ENCODE measurements at regions not wholly inside any gene's neighbourhood (a gene's known extent, or its start where the extent isn't known, plus 50 kb on each side); places are given as distances from the start of the nearest gene placed in this dataset.

DNA sequence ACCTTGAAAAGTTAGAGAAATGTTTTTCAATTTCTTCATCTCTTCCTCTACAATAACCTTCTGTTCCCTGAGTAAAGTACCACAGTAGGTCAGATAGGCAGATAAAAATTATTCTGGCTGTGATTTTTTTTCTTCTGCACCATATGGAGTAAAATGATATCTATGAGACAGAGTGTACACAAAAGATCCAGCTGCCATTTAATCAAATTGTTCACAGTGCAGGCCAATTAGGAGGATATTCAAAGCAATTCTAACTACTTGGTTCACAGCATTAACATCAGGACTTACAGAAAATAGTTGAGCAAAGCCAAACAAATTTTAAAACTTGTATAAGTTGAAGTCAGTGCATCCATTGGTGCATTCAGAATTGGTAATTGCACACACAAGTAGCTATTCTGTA, 147.9 kb upstream of the LUZP2 start:
- Mint-ChIP-seq H3K9me3 (ENCODE audit: unreplicated experiment) (no peaks in the 10 kb centered on the region), H3K4me3 (ENCODE audit: unreplicated experiment) (no peak overlapping the region), H3K27ac (ENCODE audit: unreplicated experiment) (no peak overlapping the region), H3K36me3 (ENCODE audit: insufficient read depth, unreplicated experiment) (no peaks in the 10 kb centered on the region), H3K27me3 (ENCODE audit: insufficient read depth, unreplicated experiment) (no peaks in the 10 kb centered on the region), H3K4me1 (ENCODE audit: low read depth, unreplicated experiment) (no peaks in the 10 kb centered on the region)
- TF ChIP-seq, protein P1, sequence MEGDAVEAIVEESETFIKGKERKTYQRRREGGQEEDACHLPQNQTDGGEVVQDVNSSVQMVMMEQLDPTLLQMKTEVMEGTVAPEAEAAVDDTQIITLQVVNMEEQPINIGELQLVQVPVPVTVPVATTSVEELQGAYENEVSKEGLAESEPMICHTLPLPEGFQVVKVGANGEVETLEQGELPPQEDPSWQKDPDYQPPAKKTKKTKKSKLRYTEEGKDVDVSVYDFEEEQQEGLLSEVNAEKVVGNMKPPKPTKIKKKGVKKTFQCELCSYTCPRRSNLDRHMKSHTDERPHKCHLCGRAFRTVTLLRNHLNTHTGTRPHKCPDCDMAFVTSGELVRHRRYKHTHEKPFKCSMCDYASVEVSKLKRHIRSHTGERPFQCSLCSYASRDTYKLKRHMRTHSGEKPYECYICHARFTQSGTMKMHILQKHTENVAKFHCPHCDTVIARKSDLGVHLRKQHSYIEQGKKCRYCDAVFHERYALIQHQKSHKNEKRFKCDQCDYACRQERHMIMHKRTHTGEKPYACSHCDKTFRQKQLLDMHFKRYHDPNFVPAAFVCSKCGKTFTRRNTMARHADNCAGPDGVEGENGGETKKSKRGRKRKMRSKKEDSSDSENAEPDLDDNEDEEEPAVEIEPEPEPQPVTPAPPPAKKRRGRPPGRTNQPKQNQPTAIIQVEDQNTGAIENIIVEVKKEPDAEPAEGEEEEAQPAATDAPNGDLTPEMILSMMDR (IDR thresholded peaks at IDR 0.05; ENCODE audit: insufficient read depth in 1 of 2, low read depth in 1 of 2, low read length in 1 of 2, severe bottlenecking in 1 of 2, unreplicated experiment in 1 of 2): no peak
- no TSS peak for BruUV-seq (replicated peaks)
- Histone ChIP-seq H3K4me3 (ENCODE audit: low read depth, low read length) (no peak overlapping the region), H3K36me3 (ENCODE audit: control insufficient read depth, insufficient read depth, low read length) (no peaks in the 10 kb centered on the region), H3K9me3 (no peaks in the 10 kb centered on the region; the same call in 1 of the 2 replicates), H3K4me1 (no peaks in the 10 kb centered on the region), H3K27me3 (replicated peaks; ENCODE audit: control insufficient read depth, insufficient read depth, low read length) (no peaks in the 10 kb centered on the region)
- intact Hi-C loops (cut with micrococcal nuclease; ENCODE audit: unreplicated experiment): no loop called here
- CTCF ChIA-PET: no interaction called here
- POLR2A ChIA-PET: no interaction called here
- no peak for DNase-seq

DNA sequence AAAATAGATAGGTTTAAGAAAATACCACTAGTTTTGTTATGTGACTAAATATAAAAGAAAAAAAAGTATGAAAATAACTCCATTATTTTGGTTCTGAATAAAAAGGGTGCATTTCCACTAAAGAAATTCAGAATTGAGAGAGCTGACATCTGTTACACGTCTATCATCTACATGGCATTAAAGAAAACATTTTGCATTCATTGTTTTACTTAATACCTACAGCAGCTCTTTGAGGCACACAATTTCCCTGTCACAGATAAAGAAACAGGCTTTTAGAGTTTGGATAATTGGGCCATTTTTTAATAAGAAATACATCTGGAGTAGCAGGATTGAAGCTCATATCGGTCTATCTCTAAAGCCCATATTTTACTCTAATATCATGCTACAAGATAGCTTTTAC, 145.7 kb upstream of the LUZP2 start:
- H3K4me3 Mint-ChIP-seq (ENCODE audit: unreplicated experiment): no peak overlapping the region
- H3K4me1 Mint-ChIP-seq (ENCODE audit: low read depth, unreplicated experiment): no peaks in the 10 kb centered on the region
- CTCF ChIA-PET: no interaction called here
- intact Hi-C loops (cut with micrococcal nuclease; ENCODE audit: unreplicated experiment): no loop called here
- TF ChIP-seq, protein P1 (IDR thresholded peaks at IDR 0.05; ENCODE audit: insufficient read depth in 1 of 2, low read depth in 1 of 2, low read length in 1 of 2, severe bottlenecking in 1 of 2, unreplicated experiment in 1 of 2): no peak
- POLR2A ChIA-PET: no interaction called here
- no peaks in the 10 kb centered on the region for H3K27me3 ChIP-seq (replicated peaks; ENCODE audit: control insufficient read depth, insufficient read depth, low read length)
- no peak for DNase-seq
- BruUV-seq (replicated peaks): no TSS peak
- no peaks in the 10 kb centered on the region for H3K27me3 Mint-ChIP-seq (ENCODE audit: insufficient read depth, unreplicated experiment)
- H3K36me3 ChIP-seq (ENCODE audit: control insufficient read depth, insufficient read depth, low read length): no peaks in the 10 kb centered on the region
- H3K36me3 Mint-ChIP-seq (ENCODE audit: insufficient read depth, unreplicated experiment): no peaks in the 10 kb centered on the region
- H3K4me1 ChIP-seq: no peaks in the 10 kb centered on the region
- no peaks in the 10 kb centered on the region; the same call in 1 of the 2 replicates for H3K9me3 ChIP-seq
- no peak overlapping the region for H3K27ac Mint-ChIP-seq (ENCODE audit: unreplicated experiment)
- H3K9me3 Mint-ChIP-seq (ENCODE audit: unreplicated experiment): no peaks in the 10 kb centered on the region
- no peak overlapping the region for H3K4me3 ChIP-seq (ENCODE audit: low read depth, low read length)

DNA sequence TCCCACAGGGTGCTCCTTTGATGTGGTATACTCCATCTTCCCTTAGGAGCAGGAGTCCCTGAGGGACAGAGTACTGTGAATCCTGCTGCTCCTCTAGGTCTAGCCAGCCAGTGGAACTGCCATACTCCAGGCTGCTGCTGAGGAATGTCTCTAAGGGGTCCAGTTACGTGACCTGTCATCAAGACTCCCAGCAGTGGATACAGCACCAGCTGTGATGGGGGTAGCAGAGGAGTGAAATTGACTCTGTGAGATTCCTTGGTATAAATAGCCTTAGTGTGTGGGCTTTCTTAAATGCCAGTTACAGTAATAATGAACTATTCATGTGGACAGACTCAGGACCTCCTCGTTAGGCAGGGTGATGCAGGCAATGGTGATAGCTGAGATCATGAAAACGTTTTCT, 140.4 kb upstream of the LUZP2 start:
- no TSS peak for BruUV-seq (replicated peaks)
- Histone ChIP-seq H3K4me3 (ENCODE audit: low read depth, low read length) (no peak overlapping the region), H3K27me3 (replicated peaks; ENCODE audit: control insufficient read depth, insufficient read depth, low read length) (no peaks in the 10 kb centered on the region), H3K4me1 (no peaks in the 10 kb centered on the region), H3K9me3 (no peaks in the 10 kb centered on the region), H3K36me3 (ENCODE audit: control insufficient read depth, insufficient read depth, low read length) (no peaks in the 10 kb centered on the region)
- no peak for DNase-seq
- no peaks in the 10 kb centered on the region for H3K27me3 Mint-ChIP-seq (ENCODE audit: insufficient read depth, unreplicated experiment)
- H3K36me3 Mint-ChIP-seq (ENCODE audit: insufficient read depth, unreplicated experiment): no peaks in the 10 kb centered on the region
- ChIA-PET POLR2A (no interaction called here), CTCF (no interaction called here)
- no peaks in the 10 kb centered on the region for H3K4me1 Mint-ChIP-seq (ENCODE audit: low read depth, unreplicated experiment)
- no peak overlapping the region for H3K27ac Mint-ChIP-seq (ENCODE audit: unreplicated experiment)
- no peak overlapping the region for H3K4me3 Mint-ChIP-seq (ENCODE audit: unreplicated experiment)
- intact Hi-C loops (cut with micrococcal nuclease; ENCODE audit: unreplicated experiment): no loop called here
- TF ChIP-seq, protein P1 (IDR thresholded peaks at IDR 0.05; ENCODE audit: insufficient read depth in 1 of 2, low read depth in 1 of 2, low read length in 1 of 2, severe bottlenecking in 1 of 2, unreplicated experiment in 1 of 2): no peak
- no peaks in the 10 kb centered on the region for H3K9me3 Mint-ChIP-seq (ENCODE audit: unreplicated experiment)
